HEK293 (cell line): ENCODE measurements at regions not wholly inside any gene's neighbourhood (a gene's known extent, or its start where the extent isn't known, plus 50 kb on each side); places are given as distances from the start of the nearest gene placed in this dataset.

Experiments used
- CTCF ChIA-PET: fragments of 350-600 bp; formaldehyde crosslinking; extraction: SDS; loops from one replicate; lab custom pipeline; 2021; ENCODE audit warnings: antibody characterized with exemption; lab: Yijun Ruan, JAX
- POLR2A ChIA-PET: fragments of 300-600 bp; formaldehyde crosslinking; extraction: SDS; loops from one replicate; lab custom pipeline; 2020; ENCODE audit warnings: antibody characterized with exemption, inconsistent platforms; lab: Yijun Ruan, JAX
- H3K27ac ChIP-seq: fragments of 200-500 bp; sonication (Bioruptor generic); 2 replicates; pipeline ENCODE4 v1.5.1; 2014; ENCODE audit warnings: low read depth, low read length, control low read depth, inconsistent platforms; ENCODE audit errors: extremely low read depth
- H3K36me3 ChIP-seq, 2 experiments: fragments of 200-500 bp in 1 of 2; sonication (Bioruptor generic) in 1 of 2; 1 replicate in 1 of 2; 2 replicates in 1 of 2; pipeline ENCODE4 v1.5.1; 2014 to 2017; ENCODE audit warnings: inconsistent platforms in 2 of 2, low read length in 2 of 2; ENCODE audit not compliant: control insufficient read depth in 2 of 2, insufficient read depth in 1 of 2
- H3K4me1 ChIP-seq: fragments of 200-500 bp; sonication (Bioruptor generic); 2 replicates; pipeline ENCODE4 v1.5.1; 2014; ENCODE audit warnings: mild to moderate bottlenecking, low read length, inconsistent platforms; ENCODE audit not compliant: control insufficient read depth, insufficient read depth
- H3K4me3 ChIP-seq: 2 replicates; pipeline ENCODE4 v1.5.1; 2011; ENCODE audit warnings: low read depth, mild to moderate bottlenecking, control low read depth, low read length, moderate library complexity
- H3K9me3 ChIP-seq: fragments of 200-500 bp; sonication (Bioruptor generic); 2 replicates; pipeline ENCODE4 v1.5.1; 2014; ENCODE audit warnings: low read depth, low read length, inconsistent platforms; ENCODE audit not compliant: control insufficient read depth, insufficient read depth
- GLI4 ChIP-seq: fragments of 450-650 bp; formaldehyde crosslinking; IDR thresholded peaks from 2 replicates; pipeline ENCODE4 v1.5.1; 2016; ENCODE audit warnings: missing biosample characterization, missing genetic modification characterization
- REPIN1 ChIP-seq: fragments of 450-650 bp; formaldehyde crosslinking; IDR thresholded peaks from 2 replicates; pipeline ENCODE4 v1.5.1; 2017; ENCODE audit warnings: missing biosample characterization, missing genetic modification characterization, low read depth
- SP7 ChIP-seq: fragments of 450-650 bp; formaldehyde crosslinking; IDR thresholded peaks from 2 replicates; pipeline ENCODE4 v1.5.1; 2016; ENCODE audit warnings: missing biosample characterization, missing genetic modification characterization
- WT1 ChIP-seq: fragments of 450-650 bp; formaldehyde crosslinking; IDR thresholded peaks from 2 replicates; pipeline ENCODE4 v1.5.1; 2016; ENCODE audit warnings: missing biosample characterization, missing genetic modification characterization
- ZNF112 ChIP-seq: fragments of 450-650 bp; formaldehyde crosslinking; IDR thresholded peaks from 2 replicates; pipeline ENCODE4 v1.5.0; 2017; ENCODE audit warnings: missing biosample characterization, missing genetic modification characterization
- ZNF114 ChIP-seq: fragments of 450-650 bp; formaldehyde crosslinking; IDR thresholded peaks from 2 replicates; pipeline ENCODE4 v1.5.0; 2017; ENCODE audit warnings: missing biosample characterization, missing genetic modification characterization
- ZNF146 ChIP-seq: fragments of 450-650 bp; formaldehyde crosslinking; IDR thresholded peaks from 2 replicates; pipeline ENCODE4 v1.5.1; 2016; ENCODE audit warnings: missing biosample characterization, missing genetic modification characterization
- ZNF18 ChIP-seq: fragments of 450-650 bp; formaldehyde crosslinking; IDR thresholded peaks from 2 replicates; pipeline ENCODE4 v1.5.1; 2016; ENCODE audit warnings: missing biosample characterization, missing genetic modification characterization
- ZNF530 ChIP-seq: fragments of 450-650 bp; formaldehyde crosslinking; IDR thresholded peaks from 2 replicates; pipeline ENCODE4 v1.5.1; 2016; ENCODE audit warnings: low read depth, missing biosample characterization, missing genetic modification characterization
- ZNF777 ChIP-seq: fragments of 450-650 bp; formaldehyde crosslinking; IDR thresholded peaks from 2 replicates; pipeline ENCODE4 v1.5.1; 2017; ENCODE audit warnings: missing biosample characterization, missing genetic modification characterization, borderline replicate concordance
- ZXDB ChIP-seq: fragments of 450-650 bp; formaldehyde crosslinking; IDR thresholded peaks from 2 replicates; pipeline ENCODE4 v1.5.1; 2016; ENCODE audit warnings: missing biosample characterization, missing genetic modification characterization
- TF ChIP-seq, protein P1 (sequence below): fragments of 450-650 bp; formaldehyde crosslinking; IDR thresholded peaks from 2 replicates; pipeline ENCODE4 v1.5.1; 2016; ENCODE audit warnings: missing biosample characterization, missing genetic modification characterization, low read depth
- TF ChIP-seq, protein P2 (sequence below): sonication (generic); formaldehyde crosslinking; IDR thresholded peaks from 2 replicates; pipeline ENCODE4 v1.8.1; 2022; ENCODE audit warnings: mild to moderate bottlenecking, moderate library complexity, missing genetic modification reagents
- TF ChIP-seq, protein P3 (sequence below): fragments of 450-650 bp; formaldehyde crosslinking; IDR thresholded peaks from 2 replicates; pipeline ENCODE4 v1.5.1; 2016; ENCODE audit warnings: missing biosample characterization, missing genetic modification characterization, low read depth

GRCh38 chr11:97966901-97967300 lies 1053.8 kb upstream of the CNTN5 start:
- Histone ChIP-seq H3K4me3 (no peak overlapping the region), H3K27ac (no peak overlapping the region), H3K9me3 (no peaks in the 10 kb centered on the region), H3K36me3 (no peaks in the 10 kb centered on the region), H3K4me1 (no peaks in the 10 kb centered on the region)
- no peak for TF ChIP-seq ZNF530 (tag by site-specific recombination)
- TF ChIP-seq, protein P1, sequence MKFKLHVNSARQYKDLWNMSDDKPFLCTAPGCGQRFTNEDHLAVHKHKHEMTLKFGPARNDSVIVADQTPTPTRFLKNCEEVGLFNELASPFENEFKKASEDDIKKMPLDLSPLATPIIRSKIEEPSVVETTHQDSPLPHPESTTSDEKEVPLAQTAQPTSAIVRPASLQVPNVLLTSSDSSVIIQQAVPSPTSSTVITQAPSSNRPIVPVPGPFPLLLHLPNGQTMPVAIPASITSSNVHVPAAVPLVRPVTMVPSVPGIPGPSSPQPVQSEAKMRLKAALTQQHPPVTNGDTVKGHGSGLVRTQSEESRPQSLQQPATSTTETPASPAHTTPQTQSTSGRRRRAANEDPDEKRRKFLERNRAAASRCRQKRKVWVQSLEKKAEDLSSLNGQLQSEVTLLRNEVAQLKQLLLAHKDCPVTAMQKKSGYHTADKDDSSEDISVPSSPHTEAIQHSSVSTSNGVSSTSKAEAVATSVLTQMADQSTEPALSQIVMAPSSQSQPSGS (tag by site-specific recombination) = no peak
- TF ChIP-seq ZNF146 (tag by site-specific recombination) = no peak
- TF ChIP-seq GLI4 (tag by site-specific recombination) = no peak
- TF ChIP-seq, protein P2, sequence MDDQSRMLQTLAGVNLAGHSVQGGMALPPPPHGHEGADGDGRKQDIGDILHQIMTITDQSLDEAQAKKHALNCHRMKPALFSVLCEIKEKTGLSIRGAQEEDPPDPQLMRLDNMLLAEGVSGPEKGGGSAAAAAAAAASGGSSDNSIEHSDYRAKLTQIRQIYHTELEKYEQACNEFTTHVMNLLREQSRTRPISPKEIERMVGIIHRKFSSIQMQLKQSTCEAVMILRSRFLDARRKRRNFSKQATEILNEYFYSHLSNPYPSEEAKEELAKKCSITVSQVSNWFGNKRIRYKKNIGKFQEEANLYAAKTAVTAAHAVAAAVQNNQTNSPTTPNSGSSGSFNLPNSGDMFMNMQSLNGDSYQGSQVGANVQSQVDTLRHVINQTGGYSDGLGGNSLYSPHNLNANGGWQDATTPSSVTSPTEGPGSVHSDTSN (CRISPR knock-in tag) = no peak
- TF ChIP-seq ZXDB (tag by site-specific recombination) = no peak
- ChIA-PET CTCF (no interaction called here), POLR2A (no interaction called here)

- Histone ChIP-seq H3K36me3 (no peaks in the 10 kb centered on the region), H3K9me3 (no peaks in the 10 kb centered on the region), H3K4me1 (no peaks in the 10 kb centered on the region), H3K27ac (no peak overlapping the region), H3K4me3 (no peak overlapping the region)
- ChIA-PET POLR2A (no interaction called here), CTCF (interaction anchor here (0.6 kb wide), 1 partner anchor 1363 kb away, joined by 4 read pairs; no protein-coding TSS in a partner anchor)
- TF ChIP-seq REPIN1 (tag by site-specific recombination) (no peak), SP7 (tag by site-specific recombination) (no peak), ZNF112 (tag by site-specific recombination) (no peak), ZNF114 (tag by site-specific recombination) (no peak), ZNF777 (no peak), WT1 (tag by site-specific recombination) (no peak), ZNF18 (tag by site-specific recombination) (no peak)
Observed at GRCh38 chr11:97968071-97968470, 1052.7 kb upstream of the CNTN5 start.

- CTCF ChIA-PET = no interaction called here
- TF ChIP-seq, protein P3, sequence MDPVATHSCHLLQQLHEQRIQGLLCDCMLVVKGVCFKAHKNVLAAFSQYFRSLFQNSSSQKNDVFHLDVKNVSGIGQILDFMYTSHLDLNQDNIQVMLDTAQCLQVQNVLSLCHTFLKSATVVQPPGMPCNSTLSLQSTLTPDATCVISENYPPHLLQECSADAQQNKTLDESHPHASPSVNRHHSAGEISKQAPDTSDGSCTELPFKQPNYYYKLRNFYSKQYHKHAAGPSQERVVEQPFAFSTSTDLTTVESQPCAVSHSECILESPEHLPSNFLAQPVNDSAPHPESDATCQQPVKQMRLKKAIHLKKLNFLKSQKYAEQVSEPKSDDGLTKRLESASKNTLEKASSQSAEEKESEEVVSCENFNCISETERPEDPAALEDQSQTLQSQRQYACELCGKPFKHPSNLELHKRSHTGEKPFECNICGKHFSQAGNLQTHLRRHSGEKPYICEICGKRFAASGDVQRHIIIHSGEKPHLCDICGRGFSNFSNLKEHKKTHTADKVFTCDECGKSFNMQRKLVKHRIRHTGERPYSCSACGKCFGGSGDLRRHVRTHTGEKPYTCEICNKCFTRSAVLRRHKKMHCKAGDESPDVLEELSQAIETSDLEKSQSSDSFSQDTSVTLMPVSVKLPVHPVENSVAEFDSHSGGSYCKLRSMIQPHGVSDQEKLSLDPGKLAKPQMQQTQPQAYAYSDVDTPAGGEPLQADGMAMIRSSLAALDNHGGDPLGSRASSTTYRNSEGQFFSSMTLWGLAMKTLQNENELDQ = no peak
- Histone ChIP-seq H3K4me3 (no peak overlapping the region), H3K9me3 (no peaks in the 10 kb centered on the region), H3K4me1 (no peaks in the 10 kb centered on the region), H3K27ac (no peak overlapping the region), H3K36me3 (no peaks in the 10 kb centered on the region)
- POLR2A ChIA-PET = no interaction called here
Observed at GRCh38 chr11:97972731-97973130, 1048.0 kb upstream of the CNTN5 start.
